Muscle of arm (tissue), 1 donor: ENCODE measurements at regions not wholly inside any gene's neighbourhood (a gene's known extent, or its start where the extent isn't known, plus 50 kb on each side); places are given as distances from the start of the nearest gene placed in this dataset.

ENCODE experiments used
- DNase-seq: peaks from one replicate; pipeline ENCODE4 v3.0.0-alpha.2; 2013

DNA sequence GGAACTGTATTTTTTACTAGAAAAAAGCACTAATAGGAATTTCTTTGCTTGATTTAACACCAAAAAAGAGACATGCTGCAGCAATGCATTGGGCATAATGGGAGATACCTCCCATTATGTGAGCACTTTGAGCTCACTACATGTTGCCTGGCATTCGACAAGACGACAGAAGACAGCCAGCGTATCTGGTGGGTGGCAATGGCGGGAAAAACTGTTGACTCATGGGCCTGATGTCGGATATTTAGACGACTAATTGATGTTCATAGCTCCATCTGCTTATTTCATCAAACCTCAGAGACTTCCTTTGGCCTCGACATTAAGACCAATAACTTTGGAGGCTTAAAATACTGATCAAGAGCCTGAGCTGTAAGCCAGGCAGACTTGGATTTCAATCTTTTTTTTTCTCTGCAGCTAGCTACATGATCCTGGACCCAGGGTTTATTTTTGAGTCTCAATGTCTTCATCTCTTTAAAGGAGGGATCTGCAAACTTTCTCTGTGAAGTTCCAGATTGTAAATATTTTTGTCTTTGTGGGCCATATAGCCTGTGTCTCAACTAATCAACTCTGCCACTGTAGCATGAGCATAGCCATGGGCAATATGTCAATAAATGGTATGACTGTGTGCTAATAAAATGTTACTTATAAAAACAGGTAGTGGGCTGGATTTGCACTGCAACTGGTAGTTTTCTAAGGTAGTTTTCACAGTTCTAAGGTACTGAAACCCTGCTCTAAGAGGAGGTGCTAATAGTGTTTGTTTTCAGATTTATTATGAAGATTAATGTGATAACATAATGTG, 375.1 kb downstream of the METTL15 start:
- no peak for DNase-seq

DNA sequence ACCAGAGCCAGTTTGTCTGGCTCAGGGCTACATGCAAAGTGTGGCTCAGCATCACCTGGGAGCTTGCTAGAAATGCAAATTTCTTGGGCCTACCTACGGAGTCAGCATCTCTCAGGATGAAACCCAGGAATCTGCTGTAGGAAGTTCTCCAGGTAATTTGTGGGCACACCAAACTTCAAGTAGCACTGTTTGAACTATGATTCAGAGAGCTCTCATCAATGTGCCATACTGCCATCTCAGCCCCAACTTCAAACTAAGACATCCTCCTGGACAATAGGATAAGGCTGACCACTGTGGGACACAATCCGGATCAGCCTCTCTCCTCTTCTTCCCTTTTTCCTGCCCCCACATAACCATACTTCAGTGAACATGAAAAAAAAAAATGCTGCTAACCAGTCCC, 374.5 kb downstream of the METTL15 start:
- DNase-seq: no peak

- DNase-seq: no peak
Measured at GRCh38 chr11:28481616-28482480, 373.7 kb downstream of the METTL15 start.

DNA sequence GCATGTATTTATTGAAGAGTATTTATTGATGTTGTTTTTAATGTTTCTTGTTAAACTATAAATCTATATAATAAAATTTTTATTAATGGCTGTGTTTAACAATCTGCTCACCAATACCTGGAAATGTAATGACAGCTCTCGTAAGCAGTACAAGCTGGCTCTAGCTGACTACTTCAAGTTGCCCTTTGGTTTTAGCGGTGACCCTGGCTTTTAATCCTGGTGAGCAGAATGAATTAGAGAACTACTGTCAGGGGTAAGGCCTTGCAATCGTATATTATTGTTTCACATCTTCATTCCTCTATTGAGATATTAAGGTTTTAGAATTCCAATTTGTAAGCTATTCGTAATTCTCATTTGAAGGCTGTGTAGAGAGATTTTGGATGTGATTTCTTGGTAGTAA, 372.2 kb downstream of the METTL15 start:
- no peak for DNase-seq

- DNase-seq: no peak
Measured at GRCh38 chr11:28476864-28477263, 368.7 kb downstream of the METTL15 start.

- peak; percentile 69 for DNase-seq
Measured at GRCh38 chr11:28476049-28476448, 367.9 kb downstream of the METTL15 start.

- DNase-seq: no peak
Measured at GRCh38 chr11:28472904-28473303, 364.7 kb downstream of the METTL15 start.

- no peak for DNase-seq
Measured at GRCh38 chr11:28471537-28471936, 363.3 kb downstream of the METTL15 start.

DNA sequence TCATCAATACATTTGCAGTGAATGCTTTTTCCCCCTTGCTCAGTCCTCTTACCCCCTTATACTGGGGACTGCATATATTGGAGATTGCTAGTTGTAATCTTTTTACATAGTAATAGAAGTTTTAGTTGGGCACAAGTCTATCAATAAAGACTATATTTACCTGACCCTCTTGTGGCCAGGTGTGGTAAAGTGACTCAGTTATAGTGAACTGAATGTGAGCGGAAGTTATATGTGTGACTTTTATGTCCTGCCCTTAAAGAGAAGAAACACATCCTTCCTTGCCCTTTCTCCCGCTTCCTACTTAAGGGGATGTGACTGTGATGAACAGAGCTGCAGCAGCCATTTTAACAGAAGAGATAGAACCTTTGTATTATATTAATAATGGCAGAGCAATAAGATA, 362.0 kb downstream of the METTL15 start:
- DNase-seq: no peak

DNA sequence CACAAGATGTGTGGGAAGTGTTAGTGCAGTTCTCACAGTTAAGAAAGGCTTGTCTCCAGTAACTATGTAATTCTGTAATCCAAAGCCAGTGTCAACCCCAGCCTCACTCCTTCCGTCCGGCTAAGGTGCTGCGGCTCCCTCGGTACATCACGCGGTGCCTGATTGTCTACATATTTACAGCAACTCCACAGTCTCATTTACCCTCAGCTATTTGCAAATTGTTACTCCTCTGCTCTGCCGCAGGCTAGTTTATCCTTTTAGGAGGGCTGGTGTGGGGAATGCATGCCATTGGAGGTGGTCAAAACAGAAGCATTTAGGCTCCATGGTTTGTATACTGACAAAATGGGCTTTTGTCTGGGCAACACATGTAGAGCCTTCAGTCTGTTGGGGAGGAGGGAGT, 358.3 kb downstream of the METTL15 start:
- no peak for DNase-seq

DNA sequence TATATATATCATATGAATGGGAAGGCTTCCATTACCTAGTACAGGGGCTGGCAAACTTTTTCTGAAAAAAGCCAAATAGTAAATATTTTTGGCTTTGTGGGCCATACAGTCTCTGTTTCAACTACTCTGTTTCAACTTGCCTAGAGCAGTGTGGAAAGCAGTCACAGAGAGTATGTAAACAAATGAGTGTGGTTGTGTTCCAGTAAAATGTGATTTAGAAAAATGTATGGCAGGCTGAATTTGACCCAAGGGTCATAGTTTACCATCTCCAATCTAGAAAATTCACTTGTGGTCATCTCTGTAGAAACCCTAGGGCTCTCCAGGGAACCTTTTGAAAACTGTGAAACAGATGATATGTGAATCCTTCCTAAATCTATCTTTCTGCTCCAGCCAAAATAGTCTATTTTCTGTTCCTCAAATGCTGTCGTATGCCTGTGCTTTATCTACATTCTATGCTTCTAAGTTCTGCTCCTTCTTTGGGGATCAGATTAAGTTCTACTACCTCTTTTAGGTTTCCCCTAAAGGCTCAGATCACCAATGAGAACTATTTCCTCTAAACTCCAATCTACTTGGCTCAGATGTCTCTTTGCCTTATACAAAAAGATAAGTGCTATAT, 356.2 kb downstream of the METTL15 start:
- DNase-seq: no peak

DNA sequence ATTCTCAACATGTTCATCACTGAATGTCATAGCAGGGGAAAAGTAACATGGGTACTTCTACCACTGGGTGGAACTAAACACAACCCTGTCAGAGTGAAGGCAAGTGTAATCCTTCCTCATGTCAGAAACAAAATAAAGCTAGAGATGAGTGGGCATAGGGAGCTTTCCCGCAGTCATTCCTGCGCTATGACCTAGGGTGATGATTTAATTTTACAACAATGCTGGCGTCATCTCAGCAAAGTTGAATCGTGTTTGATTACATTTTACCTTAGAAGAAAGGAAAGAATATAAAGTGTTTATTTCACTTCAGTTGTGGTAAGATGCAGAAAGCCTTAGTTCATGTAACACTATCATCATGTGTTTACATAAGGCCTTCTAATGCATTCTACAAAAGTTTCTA, 355.6 kb downstream of the METTL15 start:
- no peak for DNase-seq

- DNase-seq: no peak
Measured at GRCh38 chr11:28461846-28462245, 353.7 kb downstream of the METTL15 start.

DNA sequence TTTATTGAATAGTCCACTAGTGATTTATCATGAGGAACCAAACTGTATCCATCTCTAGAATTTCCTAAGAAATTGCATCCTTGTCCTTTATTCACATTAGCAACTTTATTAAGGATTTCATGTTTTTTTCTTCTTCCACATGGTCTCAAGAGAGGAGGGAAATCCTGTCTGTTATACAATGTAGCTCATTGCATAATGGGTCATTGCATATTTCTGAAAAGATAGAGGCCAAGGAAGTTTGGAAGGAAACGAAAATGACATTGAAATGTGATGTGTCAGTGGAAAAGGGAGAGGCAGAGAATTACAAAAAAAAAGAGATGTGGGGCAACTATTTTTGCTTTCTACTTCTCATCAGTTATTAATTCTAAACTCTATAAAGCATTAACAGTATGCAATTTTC, 353.1 kb downstream of the METTL15 start:
- DNase-seq: no peak

- no peak for DNase-seq
Measured at GRCh38 chr11:28460348-28460747, 352.2 kb downstream of the METTL15 start.

DNA sequence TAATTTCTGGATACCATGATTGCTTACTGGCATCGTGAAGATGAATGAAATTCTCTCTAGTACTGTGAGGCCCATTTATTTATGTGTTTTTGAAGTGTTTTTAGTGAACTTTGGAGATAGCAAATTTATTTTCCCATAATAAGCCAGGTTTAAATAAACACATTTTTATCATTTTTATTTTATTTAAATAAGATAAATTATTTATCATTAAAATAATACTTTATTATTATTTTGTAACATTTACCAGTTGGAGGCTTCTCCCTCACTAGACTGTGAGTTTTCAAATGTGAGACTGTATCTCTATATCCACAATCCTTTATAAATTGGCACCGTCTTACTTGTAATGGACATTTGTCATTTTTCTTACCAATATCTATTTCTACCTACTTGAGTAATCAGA, 351.7 kb downstream of the METTL15 start:
- no peak for DNase-seq

GRCh38 chr11:28457481-28458065, 349.4 kb downstream of the METTL15 start:
- DNase-seq: no peak

GRCh38 chr11:28448186-28448585, 340.0 kb downstream of the METTL15 start:
- DNase-seq: no peak

DNA sequence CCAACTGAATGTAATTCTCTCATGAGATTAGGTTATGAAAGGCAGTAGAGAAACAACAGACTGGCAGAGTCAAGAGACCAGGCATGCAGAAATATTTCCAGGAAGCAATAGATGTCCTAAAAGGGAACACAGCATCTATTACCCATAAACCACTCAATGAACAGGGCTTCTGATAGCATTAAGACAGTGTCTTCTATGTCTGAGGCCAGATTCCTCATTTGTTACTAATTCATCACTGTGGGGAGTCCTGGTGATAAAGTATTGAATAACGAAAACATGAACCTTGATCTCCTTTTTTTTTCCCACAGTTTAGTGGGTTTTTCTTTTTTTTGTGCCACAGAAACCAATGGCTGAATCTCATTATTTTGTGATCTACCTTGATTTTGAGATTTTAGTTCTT, 339.0 kb downstream of the METTL15 start:
- no peak for DNase-seq

- no peak for DNase-seq
Measured at GRCh38 chr11:28442131-28442530, 333.9 kb downstream of the METTL15 start.

DNA sequence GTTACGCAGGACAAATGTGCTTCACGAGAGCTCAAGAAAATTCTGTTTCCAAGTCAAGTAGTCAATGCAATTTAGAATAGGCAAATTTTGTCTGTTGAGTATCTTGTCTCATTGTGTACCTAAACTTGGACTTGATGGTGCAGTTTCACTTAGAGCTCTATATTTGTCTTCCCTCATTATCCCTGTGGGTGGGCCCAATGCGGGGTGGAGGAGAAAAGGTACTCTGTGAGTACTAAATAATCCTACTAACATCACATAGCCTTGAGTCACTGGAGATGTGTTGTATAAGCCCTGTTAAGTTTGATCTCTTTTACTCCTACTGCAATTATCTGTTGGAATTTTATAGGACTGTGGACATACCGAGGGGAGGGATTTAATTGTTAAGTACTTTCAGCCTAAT, 331.2 kb downstream of the METTL15 start:
- DNase-seq: no peak

DNA sequence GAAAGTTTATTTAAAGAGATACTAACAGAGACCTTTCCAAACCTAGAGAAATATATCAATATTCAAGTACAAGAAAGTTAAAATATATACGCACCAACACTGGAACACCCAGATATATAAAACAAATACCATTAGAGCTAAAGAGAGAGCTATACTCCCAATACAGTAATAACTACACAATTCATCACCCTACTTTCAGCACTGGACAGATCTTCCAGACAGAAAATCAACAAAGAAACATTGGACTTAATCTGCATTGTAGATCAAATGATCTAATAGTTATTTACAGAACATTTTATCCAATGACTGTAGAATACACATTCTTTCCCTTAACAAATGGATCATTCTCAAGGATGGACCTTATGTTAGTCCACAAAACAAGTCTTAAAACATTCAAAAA, 311.9 kb downstream of the METTL15 start:
- no peak for DNase-seq
